Heart left ventricle (tissue), 16 donors: ENCODE measurements at regions not wholly inside any gene's neighbourhood (a gene's known extent, or its start where the extent isn't known, plus 50 kb on each side); places are given as distances from the start of the nearest gene placed in this dataset.

Source experiments
- ATAC-seq, 4 donors: fragments of 200-7000 bp; cut with Tn5 transposase; one replicate each; pipeline ENCODE4 v1.9.1; 2020 to 2022; ENCODE audit warnings: moderate library complexity in 4 of 4, mild to moderate bottlenecking in 3 of 4, moderate number of reproducible peaks in 1 of 4
- DNase-seq, 5 donors: peaks; one replicate each; pipeline ENCODE4 v3.0.0-alpha.2; 2020
- H3K27ac ChIP-seq, 12 donors: fragments of 200-600 bp; sonication (generic) in 4 of 12; one replicate each; pipeline versions ENCODE4 v1.5.0 to v1.8.0; 2016 to 2022; ENCODE audit warnings: mild to moderate bottlenecking in 2 of 12
- H3K27me3 ChIP-seq, 9 donors: fragments of 200-600 bp; sonication (generic) in 2 of 9; one replicate each; pipeline versions ENCODE4 v1.5.1 to v1.8.0; 2016 to 2022; ENCODE audit warnings: mild to moderate bottlenecking in 3 of 9
- H3K36me3 ChIP-seq, 9 donors: fragments of 200-600 bp; sonication (generic) in 2 of 9; one replicate each; pipeline versions ENCODE4 v1.5.0 to v1.8.0; 2018 to 2022; ENCODE audit warnings: mild to moderate bottlenecking in 2 of 9
- H3K4me1 ChIP-seq, 12 donors: fragments of 200-600 bp; sonication (generic) in 4 of 12; one replicate each; pipeline versions ENCODE4 v1.5.0 to v1.8.0; 2016 to 2022; ENCODE audit warnings: mild to moderate bottlenecking in 3 of 12
- H3K4me3 ChIP-seq, 12 donors: fragments of 200-600 bp; sonication (generic) in 4 of 12; one replicate each; pipeline versions ENCODE4 v1.5.0 to v1.8.0; 2017 to 2022; ENCODE audit warnings: mild to moderate bottlenecking in 9 of 12, moderate library complexity in 4 of 12
- H3K9me3 ChIP-seq, 12 donors: fragments of 200-600 bp; sonication (generic) in 4 of 12; one replicate each; pipeline versions ENCODE4 v1.5.0 to v1.8.0; 2016 to 2022; ENCODE audit warnings: mild to moderate bottlenecking in 1 of 12
- CTCF ChIP-seq, 12 donors: fragments of 200-600 bp; sonication (generic) in 4 of 12; IDR thresholded peaks; one replicate each; pipeline versions ENCODE4 v1.5.0 to v1.8.0; 2018 to 2022; ENCODE audit warnings: antibody characterized with exemption in 12 of 12, mild to moderate bottlenecking in 5 of 12
- POLR2A ChIP-seq, 2 donors: fragments of 450-650 bp; IDR thresholded peaks; one replicate each; pipeline ENCODE4 v1.6.1; 2017; ENCODE audit warnings: antibody characterized with exemption in 2 of 2, mild to moderate bottlenecking in 2 of 2, moderate library complexity in 2 of 2
- whole genome bisulfite sequencing, 4 donors: extraction: QIAGEN DNeasy Blood & Tissue Kit in 2 of 4; methylation state at CpG; one replicate each; pipeline versions ENCODE4 v1.1.5 to v1.1.7; 2013 to 2018; 5-methylcytosine and 5-hydroxymethylcytosine counted together
- intact Hi-C, 10 donors: fragments of 100-400 bp; cut with DNase I; formaldehyde crosslinking; loops; one replicate each; pipeline versions ENCODE4 v1.11.1 to v1.14.2; 2022
- donor health status: ischemic (EF 13 %, LVEDD 7.1; RV severe dilation, severe dysfunction).
- donor health status: healthy with polysubstance abuse.
- donor health status: DM: no; HTN: yes; CAD: no.
- donor health status: DM: no; HTN: no; CAD: no.
- donor health status: ischemic (EF 25% LVEDD 6.9; RV normal size, moderate dysfunction).
- donor health status: ischemic (EF 25% LVEDD 5.7; RV mildly dilated, moderate dysfunction).
- donor health status: healthy.
- donor health status: DM: yes; HTN: yes; CAD: no.
- donor health status: ischemic (EF 35%, LVEDD 5.7; RV mildly dilated, moderate dysfunction).
- donor health status: nonischemic (EF 11% LVEDD 7.7; RV severe dilation, severe dysfunction).
- donor health status: DM: yes; HTN: yes; CAD: no.
- donor health status: PGD.
- donor health status: ischemic (EF 29% LVEDD 5.4; RV normal size, mild dysfunction).
- donor health status: nonischemic (EF 23%, LVEDD 6.1; RV moderate dilation, normal function).

- DNase-seq (no peak), ATAC-seq (no peak)
- intact Hi-C loops: no loop called here
- Histone ChIP-seq H3K27me3 (peaks cover 0 to 5% (median 0%) of the 10 kb centered on the region in 9 donors), H3K9me3 (peaks cover 0 to 4% (median 0%) of the 10 kb centered on the region in 12 donors), H3K36me3 (no peaks in the 10 kb centered on the region), H3K4me1 (no peaks in the 10 kb centered on the region), H3K27ac (no peak overlapping the region), H3K4me3 (no peak overlapping the region)
- 80 to 96% (median 89%) methylated on average over 5 of the region's 5 CpGs for WGBS, 4 donors
- no peak for TF ChIP-seq CTCF (IDR thresholded peaks at IDR 0.05)
Measured at GRCh38 chr6:45775026-45775697, 240.5 kb downstream of the CLIC5 start.

GRCh38 chr6:45773906-45774305, 241.8 kb downstream of the CLIC5 start:
- Histone ChIP-seq H3K36me3 (no peaks in the 10 kb centered on the region), H3K27me3 (peaks cover 0 to 5% (median 0%) of the 10 kb centered on the region in 9 donors), H3K9me3 (peaks cover 0 to 7% (median 0%) of the 10 kb centered on the region in 12 donors), H3K4me1 (no peaks in the 10 kb centered on the region), H3K27ac (no peak overlapping the region), H3K4me3 (no peak overlapping the region)
- DNase-seq: no peak
- WGBS, 4 donors: 86 to 94% (median 91%) methylated on average over 3 of the region's 3 CpGs
- no peak for ATAC-seq
- intact Hi-C loops: no loop called here
- TF ChIP-seq POLR2A (IDR thresholded peaks at IDR 0.05) (no peak), CTCF (IDR thresholded peaks at IDR 0.05) (no peak)

- intact Hi-C loops: no loop called here
- H3K27me3 ChIP-seq: peaks cover 0 to 5% (median 0%) of the 10 kb centered on the region in 9 donors
- 79 to 85% (median 82%) methylated on average over 6 of the region's 6 CpGs for WGBS, 4 donors
- TF ChIP-seq POLR2A (IDR thresholded peaks at IDR 0.05) (no peak), CTCF (IDR thresholded peaks at IDR 0.05) (no peak)
- no peaks in the 10 kb centered on the region for H3K36me3 ChIP-seq
- peaks cover 0 to 7% (median 0%) of the 10 kb centered on the region in 12 donors for H3K9me3 ChIP-seq
- no peak overlapping the region for H3K27ac ChIP-seq
- ATAC-seq (no peak), DNase-seq (no peak)
- no peaks in the 10 kb centered on the region for H3K4me1 ChIP-seq
- H3K4me3 ChIP-seq: no peak overlapping the region
Measured at GRCh38 chr6:45772886-45773495, 242.7 kb downstream of the CLIC5 start.

- Histone ChIP-seq H3K27me3 (peaks cover 0 to 5% (median 0%) of the 10 kb centered on the region in 9 donors), H3K4me3 (no peak overlapping the region), H3K9me3 (peaks cover 0 to 13% (median 0%) of the 10 kb centered on the region in 12 donors), H3K4me1 (no peaks in the 10 kb centered on the region), H3K36me3 (no peaks in the 10 kb centered on the region), H3K27ac (no peak overlapping the region)
- ATAC-seq: no peak
- 67 to 75% (median 73%) methylated on average over 4 of the region's 4 CpGs for WGBS, 4 donors
- DNase-seq: no peak
- TF ChIP-seq POLR2A (IDR thresholded peaks at IDR 0.05) (no peak), CTCF (IDR thresholded peaks at IDR 0.05) (no peak)
- intact Hi-C loops: no loop called here
Measured at GRCh38 chr6:45772051-45772450, 243.6 kb downstream of the CLIC5 start.
